NCI-H526 treated with DMSO at 0.1 percent for 48 hours (cell line): ENCODE measurements at regions not wholly inside any gene's neighbourhood (a gene's known extent, or its start where the extent isn't known, plus 50 kb on each side); places are given as distances from the start of the nearest gene placed in this dataset.

Source experiments
- DNase-seq: peaks from one replicate; lab custom pipeline; 2025; lab: John Stamatoyannopoulos, UW

GRCh38 chr12:16136219-16136988 lies 141.1 kb downstream of the SLC15A5 start:
- no peak for DNase-seq

- no peak for DNase-seq
Observed at GRCh38 chr12:16135323-16135722, 142.2 kb downstream of the SLC15A5 start.

GRCh38 chr12:16130343-16130742 lies 147.1 kb downstream of the SLC15A5 start:
- DNase-seq: no peak

- no peak for DNase-seq
Observed at GRCh38 chr12:16121953-16122352, 155.5 kb downstream of the SLC15A5 start.

DNA sequence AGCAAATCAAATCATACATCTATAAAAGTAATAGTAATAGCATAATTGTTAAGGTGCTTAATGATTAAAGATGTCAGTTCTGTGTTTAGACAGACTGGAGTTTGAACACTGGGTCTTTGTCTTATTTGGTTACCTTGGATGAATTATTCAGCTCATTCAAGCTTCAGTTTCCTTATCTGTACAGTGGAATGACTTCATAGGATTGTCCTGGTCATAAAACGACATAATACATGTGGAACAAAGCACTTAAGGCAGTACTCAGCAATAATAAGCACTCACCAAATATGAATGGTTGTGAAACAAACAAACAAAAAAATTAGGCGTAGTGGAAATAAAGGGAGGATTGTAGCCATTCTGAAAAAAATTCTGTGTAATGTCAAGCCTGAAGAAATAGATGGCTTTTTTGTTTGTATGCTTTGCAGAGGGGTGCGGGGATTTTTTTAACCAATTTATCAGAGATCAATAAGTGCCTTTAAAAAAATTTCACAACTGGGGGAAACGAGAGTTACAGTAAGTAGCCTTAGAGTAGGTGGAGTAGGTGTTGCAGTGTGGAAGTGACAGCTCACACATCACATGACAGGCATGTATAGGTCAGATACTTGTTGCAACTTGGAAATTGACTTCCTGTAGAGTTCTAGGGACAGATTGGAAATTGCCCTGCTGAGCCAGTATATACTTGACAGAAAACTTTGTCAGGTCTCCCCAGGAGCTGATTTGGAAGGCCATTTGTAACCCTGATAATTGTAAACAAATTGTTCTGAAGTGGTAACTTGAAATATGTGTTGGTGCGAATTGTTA lies 157.7 kb downstream of the SLC15A5 start:
- DNase-seq: no peak

DNA sequence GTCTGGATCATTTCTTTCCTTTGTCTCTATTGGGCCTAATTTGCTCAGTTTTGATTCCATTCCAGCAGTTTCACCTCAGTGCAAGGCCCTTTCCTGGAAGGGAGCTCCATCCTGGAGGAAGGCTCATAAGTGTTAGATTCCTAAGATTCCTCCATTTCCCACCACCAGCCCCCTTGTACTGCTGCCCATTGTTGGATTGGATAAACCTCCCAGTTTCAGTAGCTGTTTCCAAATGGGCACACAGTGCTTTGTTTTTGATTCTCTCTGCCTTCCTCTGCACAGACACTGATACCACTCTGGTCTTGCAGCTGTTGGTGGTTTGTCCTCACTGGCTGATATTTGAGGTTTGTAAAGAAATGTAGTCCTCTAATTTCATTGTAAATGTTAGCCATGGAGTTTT lies 158.9 kb downstream of the SLC15A5 start:
- DNase-seq: no peak

DNA sequence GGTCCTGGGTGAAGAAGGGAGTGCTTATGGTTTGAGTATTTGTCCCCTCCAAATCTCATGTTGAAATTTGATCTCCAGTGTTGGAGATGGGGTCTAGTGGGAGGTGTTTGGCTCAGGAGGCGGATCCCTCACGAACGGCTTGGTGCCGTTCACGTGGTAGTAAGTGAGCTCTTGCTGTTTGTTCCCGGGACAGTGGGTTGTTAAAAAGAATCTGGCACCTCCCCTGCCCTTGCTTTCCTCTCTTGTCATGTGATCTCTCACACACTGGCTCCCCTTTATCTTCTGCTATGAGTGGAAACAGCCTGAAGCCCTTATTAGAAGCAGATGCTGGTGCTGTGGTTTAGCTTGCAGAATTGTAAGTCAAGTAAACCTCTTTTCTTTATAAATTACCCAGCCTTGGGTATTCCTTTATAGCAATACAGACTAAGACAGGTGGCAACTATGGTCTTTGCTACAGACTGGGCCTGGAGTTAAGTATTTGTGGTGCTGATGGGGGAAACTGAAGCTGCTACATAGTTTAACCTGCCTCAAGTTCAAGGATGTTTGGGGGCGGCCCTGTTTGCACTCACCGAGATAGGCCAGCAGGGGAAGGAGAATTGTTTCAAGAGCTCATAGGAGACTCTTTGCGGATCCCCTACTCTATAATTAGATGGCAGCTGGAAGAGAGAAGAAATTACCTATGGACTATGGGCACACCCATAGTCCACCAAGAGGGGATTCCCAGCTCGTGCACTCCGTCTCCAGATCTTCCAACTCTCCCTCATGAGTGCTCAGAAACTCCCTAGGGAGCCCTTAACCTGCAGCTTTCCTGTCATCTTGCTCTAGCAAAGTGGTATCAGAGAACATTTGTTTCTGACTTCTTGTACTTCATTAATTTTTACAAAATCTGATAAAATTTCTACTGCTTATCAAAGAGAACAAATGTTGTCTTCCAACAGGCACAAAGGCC lies 164.6 kb downstream of the SLC15A5 start:
- DNase-seq: peak; percentile 71

DNA sequence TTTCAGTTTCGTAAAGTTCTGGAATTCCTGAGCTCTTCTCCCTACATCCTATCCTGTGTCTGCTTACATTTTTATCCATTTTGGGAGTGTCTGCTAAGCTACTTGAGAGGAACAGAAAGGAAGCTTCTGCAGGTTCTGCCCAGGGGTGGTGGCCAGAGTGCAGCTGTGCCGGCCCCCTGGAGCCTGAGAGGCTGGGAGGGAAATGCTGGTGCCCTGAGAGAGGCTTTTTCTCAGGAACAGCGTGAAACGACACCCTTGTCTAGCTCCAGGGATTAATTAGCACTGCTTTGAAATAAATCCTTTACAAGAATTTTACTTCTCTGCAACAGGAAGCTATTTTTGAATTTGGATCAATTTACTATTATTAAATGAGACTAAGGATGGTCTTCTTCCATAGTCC lies 165.4 kb downstream of the SLC15A5 start:
- no peak for DNase-seq

GRCh38 chr12:16110596-16110995 lies 166.9 kb downstream of the SLC15A5 start:
- DNase-seq: no peak

- DNase-seq: no peak
Observed at GRCh38 chr12:16103851-16104250, 173.6 kb downstream of the SLC15A5 start.

DNA sequence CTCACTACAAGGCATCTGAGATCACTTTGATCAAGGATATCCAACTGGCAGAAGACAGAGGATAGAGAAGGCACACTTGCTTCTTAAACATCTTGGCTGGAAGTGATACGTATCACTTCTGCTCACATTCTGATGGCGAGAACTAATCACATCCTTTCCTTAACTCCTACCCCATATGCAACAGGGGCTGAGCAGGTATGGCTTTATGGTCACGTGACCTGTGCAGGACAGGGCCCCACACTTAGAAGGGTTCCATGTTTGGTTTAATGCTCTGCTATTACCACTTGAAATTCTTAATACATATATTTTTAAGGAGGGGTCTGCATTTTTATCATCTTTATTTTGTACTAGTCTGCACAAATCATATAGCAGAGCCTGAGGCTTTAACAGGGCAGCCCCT lies 177.3 kb downstream of the SLC15A5 start:
- no peak for DNase-seq

DNA sequence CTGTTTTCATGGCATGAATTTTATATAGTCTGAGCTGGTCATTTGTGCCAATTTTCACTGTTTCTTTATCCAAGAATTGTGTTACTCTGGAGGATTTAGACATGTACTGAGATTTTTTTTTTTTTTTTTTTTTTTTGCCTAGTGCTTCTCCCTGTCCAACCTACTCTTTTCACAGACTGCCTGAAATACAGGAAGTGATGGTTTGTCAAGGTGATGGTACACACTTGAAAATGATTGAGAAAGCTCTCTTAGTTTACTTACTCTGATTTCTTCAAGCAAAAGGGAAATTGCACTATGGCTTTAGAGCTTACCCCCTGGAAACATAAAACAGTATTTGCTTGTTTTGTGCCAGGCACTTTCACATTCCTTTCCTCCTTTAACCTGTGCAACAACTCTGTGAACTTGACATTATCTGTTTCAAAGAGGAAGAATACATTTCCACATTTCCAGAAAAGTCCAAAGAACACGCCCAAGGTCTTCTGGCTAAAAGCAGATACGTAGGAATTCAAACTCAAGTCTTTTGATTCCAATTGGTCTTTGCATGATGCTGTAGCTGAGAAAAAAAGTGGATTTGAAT lies 181.1 kb downstream of the SLC15A5 start:
- no peak for DNase-seq

DNA sequence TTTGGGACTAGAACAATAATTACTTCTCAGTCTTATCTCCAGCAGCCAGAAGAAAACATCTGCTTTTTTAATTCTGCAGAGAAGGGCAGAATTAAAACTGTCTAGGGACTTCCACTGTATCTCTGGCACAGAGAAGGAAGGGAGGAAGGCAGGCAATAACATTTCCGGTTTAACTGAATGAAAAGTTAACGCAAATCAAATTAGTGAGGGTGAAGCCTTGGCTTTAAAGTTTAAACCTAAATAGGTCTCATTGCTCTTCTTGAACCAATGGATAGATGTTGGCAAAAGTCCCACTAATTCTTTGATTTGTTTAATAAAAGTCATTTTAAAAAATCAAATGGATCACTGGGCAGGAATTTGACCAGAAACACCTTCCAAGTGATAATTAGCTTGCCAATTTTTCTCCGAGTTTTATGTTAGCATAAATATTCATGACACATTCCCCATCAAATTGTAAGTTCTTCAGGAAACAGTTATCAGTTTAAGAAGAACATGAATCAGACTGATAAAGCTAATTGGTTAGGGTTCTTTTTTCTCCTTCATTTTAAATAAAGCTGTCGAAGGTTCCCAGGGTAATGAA lies 181.9 kb downstream of the SLC15A5 start:
- no peak for DNase-seq

GRCh38 chr12:16094437-16094836 lies 183.0 kb downstream of the SLC15A5 start:
- no peak for DNase-seq

- DNase-seq: no peak
Observed at GRCh38 chr12:16093825-16094224, 182.7 kb downstream of the DERA start.

- no peak for DNase-seq
Observed at GRCh38 chr12:16090974-16091373, 179.8 kb downstream of the DERA start.

GRCh38 chr12:16088421-16088820 lies 177.3 kb downstream of the DERA start:
- no peak for DNase-seq
